Myocyte (in vitro differentiated cells): ENCODE measurements at regions not wholly inside any gene's neighbourhood (a gene's known extent, or its start where the extent isn't known, plus 50 kb on each side); places are given as distances from the start of the nearest gene placed in this dataset.

Experiments
- DNase-seq: peaks from one replicate; pipeline ENCODE4 v3.0.0-alpha.2; 2012; ENCODE audit warnings: low read depth

- DNase-seq: no peak
Observed at GRCh38 chr11:109153836-109154235, 268.2 kb upstream of the C11orf87 start.

DNA sequence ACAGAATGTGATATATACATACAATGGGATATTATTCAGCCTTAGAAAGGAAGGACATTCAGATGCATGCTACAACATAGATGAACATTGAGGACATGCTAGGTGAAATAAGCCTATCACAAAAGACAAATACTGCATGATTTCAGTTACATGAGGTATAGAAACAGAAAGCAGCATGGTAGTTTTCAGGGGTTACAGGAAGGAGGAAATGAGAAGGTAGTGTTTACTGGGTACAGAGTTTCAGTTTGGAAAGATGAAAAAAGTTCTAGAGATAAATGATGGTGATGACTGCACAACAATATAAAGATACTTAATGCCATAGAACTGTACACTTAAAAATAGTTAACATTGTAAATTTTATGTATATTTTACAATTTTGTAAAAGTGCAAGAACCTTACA, 266.7 kb upstream of the C11orf87 start:
- no peak for DNase-seq

- no peak for DNase-seq
Observed at GRCh38 chr11:109165035-109165434, 257.0 kb upstream of the C11orf87 start.

- DNase-seq: no peak
Observed at GRCh38 chr11:109166441-109166840, 255.5 kb upstream of the C11orf87 start.

DNA sequence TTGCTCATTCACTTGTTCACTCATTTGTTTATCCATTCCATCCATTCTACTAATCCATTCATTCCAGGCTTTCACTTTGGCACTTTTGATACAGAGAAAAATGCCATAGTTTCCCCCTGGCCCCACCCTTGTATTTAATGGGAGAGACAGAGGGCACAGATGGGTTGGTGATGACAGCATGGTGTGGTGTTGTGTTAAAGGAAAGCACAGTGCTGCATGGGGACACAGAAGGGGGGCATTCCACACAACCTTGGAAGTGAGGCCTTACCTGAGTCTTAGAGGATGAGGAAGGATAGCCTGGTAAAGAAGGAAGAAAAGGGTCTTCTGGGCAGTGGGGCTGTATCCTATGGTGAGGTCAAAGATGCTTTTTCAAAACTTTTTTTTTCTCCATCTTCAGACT, 248.5 kb upstream of the C11orf87 start:
- DNase-seq: no peak

DNA sequence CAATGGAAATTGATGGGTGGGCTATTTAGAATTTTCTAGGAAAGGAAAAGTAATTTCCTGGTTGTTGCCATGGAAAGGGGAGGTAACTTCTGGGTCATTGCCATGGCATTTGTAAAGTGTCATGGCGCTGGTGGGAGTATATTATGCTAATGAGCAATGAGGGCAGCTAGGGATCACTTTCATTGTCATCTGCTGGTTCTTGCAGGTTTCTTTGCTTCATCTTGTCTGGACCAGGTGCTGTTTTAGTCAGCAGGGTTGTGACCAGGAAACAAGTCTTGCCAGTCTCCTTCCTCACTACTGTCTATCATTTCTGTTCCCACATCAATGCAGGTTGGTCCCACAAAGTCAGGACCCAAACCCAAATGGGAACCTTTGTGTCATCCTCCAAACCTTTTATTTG, 237.6 kb upstream of the C11orf87 start:
- no peak for DNase-seq

- no peak for DNase-seq
Observed at GRCh38 chr11:109192864-109193263, 229.1 kb upstream of the C11orf87 start.

GRCh38 chr11:109193880-109194279, 228.1 kb upstream of the C11orf87 start:
- DNase-seq: no peak

DNA sequence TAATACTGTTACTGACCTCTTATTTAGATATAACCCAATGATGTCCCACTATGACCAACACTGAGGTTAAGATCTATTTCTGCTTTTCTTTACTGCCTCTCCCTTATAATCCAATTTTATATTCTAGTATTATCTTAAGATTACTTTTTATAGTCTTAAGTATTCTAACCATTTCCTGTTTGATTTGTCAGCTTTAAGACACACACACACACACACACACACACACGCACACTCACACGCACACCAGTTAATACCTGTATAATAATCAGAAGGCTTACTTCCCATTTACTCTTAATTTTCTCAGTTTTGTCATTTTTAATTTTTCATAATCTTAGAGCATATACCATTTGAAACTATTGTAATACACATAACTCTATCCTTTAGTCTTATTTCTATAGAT, 226.0 kb upstream of the C11orf87 start:
- DNase-seq: no peak

- peak; percentile 33 for DNase-seq
Observed at GRCh38 chr11:109197656-109198055, 224.3 kb upstream of the C11orf87 start.

- DNase-seq: no peak
Observed at GRCh38 chr11:109203176-109203575, 218.8 kb upstream of the C11orf87 start.

GRCh38 chr11:109205312-109205711, 216.7 kb upstream of the C11orf87 start:
- DNase-seq: no peak

DNA sequence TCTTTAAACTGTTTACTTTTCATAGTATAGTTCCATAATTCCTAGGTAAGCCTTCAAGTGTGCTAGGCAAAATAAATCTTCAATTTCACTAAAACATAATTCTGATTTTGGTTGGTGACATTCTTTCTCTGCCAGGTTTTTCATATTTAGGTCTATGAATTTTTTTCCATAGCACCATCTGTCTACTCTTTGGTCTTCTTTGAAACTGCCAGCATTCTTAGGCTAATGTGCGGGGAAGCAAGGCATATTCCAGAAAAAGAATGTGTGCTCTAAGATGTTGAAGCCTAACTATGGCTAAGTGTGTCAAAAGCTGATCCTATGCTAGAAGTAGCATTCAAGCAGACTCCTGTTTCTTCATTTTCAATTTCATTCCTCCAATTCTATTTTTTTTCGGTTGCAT, 213.9 kb upstream of the C11orf87 start:
- no peak for DNase-seq

GRCh38 chr11:109209572-109209971, 212.4 kb upstream of the C11orf87 start:
- DNase-seq: no peak

GRCh38 chr11:109221190-109221589, 200.8 kb upstream of the C11orf87 start:
- no peak for DNase-seq

- DNase-seq: no peak
Observed at GRCh38 chr11:109222761-109223160, 199.2 kb upstream of the C11orf87 start.

- DNase-seq: no peak
Observed at GRCh38 chr11:109223451-109223850, 198.5 kb upstream of the C11orf87 start.

- peak; percentile 4 for DNase-seq
Observed at GRCh38 chr11:109229682-109230081, 192.3 kb upstream of the C11orf87 start.

DNA sequence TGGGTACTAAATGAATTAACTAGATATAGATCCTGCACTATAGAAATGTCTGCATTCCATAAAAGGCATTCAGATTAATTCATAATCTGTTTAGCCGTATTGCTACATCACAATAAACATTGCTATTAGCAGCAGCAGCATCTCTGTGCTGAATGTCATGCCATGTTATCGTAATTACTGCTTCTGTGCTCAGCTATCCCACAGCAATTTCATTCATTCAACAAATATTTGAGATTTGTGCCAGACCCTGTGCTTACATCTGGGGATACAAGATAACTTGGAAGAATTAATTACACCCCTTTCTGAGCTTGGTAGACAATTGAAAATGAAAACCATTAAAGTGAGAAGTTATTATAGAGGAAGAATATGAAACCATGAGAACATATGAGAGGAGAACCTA, 185.8 kb upstream of the C11orf87 start:
- no peak for DNase-seq

- DNase-seq: no peak
Observed at GRCh38 chr11:109236696-109237095, 185.3 kb upstream of the C11orf87 start.

GRCh38 chr11:109237636-109238035, 184.4 kb upstream of the C11orf87 start:
- peak; percentile 7 for DNase-seq

DNA sequence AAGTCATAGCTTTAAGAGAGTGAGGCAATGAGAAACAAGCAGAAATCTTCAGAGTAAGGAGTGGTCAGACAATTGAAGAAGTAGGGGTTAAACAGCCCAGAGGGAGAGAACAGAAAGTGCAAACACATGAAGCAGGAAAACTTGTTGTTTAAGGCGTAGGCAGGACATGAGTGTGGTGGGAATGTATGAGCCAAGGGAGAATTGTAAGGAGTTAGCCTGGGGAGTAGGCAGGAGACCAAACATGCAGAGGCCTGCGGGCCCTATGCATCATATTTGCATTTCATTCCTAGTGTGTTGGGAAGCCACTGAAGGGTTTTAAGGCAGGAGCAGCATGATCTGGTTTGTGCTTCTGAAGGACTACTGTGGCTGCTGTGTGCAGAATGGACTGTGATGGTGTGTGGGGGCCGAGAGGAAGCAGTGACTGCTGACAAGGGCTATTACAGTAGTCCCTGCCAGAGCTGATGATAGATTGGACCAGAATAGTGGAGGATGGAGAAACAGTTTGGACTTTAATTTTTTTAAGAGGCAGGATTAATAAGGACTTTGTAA, 179.9 kb upstream of the C11orf87 start:
- DNase-seq: no peak

DNA sequence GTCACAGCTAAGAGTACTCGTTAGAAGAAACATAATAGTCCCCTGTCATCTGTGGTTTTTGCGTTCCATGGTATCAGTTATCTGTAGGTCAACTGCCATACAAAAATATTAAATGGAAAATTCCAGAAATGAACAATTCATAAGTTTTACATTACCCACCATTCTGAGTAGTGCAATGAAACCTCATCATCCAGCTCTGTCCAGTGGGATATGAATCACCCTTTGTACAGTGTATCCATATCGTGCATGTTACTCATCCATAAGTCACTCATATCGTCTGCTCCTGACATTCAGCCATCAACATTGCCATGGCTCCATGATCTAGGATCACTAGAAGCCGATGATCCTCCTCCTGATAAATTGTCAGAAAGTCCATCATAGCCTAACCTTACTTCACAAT, 174.9 kb upstream of the C11orf87 start:
- no peak for DNase-seq

GRCh38 chr11:109249597-109249996, 172.4 kb upstream of the C11orf87 start:
- DNase-seq: no peak
